ENCODE measurements at regions not wholly inside any gene's neighbourhood (a gene's known extent, or its start where the extent isn't known, plus 50 kb on each side); places are given as distances from the start of the nearest gene placed in this dataset.

GRCh38 chr1:8134546-8135235 is 108.6 kb upstream of the ERRFI1 start:
- no peak overlapping the region for H3K9ac ChIP-seq (ENCODE audit: low read length)
- no peak overlapping the region for H3K4me2 ChIP-seq (ENCODE audit: low read depth, low read length, poor library complexity, severe bottlenecking)
- TF ChIP-seq EZH2phosphoT487 (conservative IDR thresholded peaks at IDR 0.05; ENCODE audit: low read length) (no peak), CTCF (IDR thresholded peaks at IDR 0.05; ENCODE audit: insufficient read depth, low read length, poor library complexity, severe bottlenecking) (no peak)
- no peaks in the 10 kb centered on the region for H3K79me2 ChIP-seq (ENCODE audit: insufficient read depth, low read length)
- H3K27ac ChIP-seq (ENCODE audit: low read depth, low read length), result no peak overlapping the region
- H3K9me3 ChIP-seq (ENCODE audit: insufficient read depth, low read length), result no peaks in the 10 kb centered on the region
- no peaks in the 10 kb centered on the region for H4K20me1 ChIP-seq (ENCODE audit: low read depth, low read length)
- H3K4me3 ChIP-seq (ENCODE audit: insufficient read depth, low read length, poor library complexity, severe bottlenecking), result no peak overlapping the region
- H3K9me2 ChIP-seq (replicated peaks; ENCODE audit: insufficient read depth, low read length), result no peaks in the 10 kb centered on the region
- H2AFZ ChIP-seq (ENCODE audit: low read depth, low read length, severe bottlenecking), result no peak overlapping the region
- no peaks in the 10 kb centered on the region for H3F3A ChIP-seq (ENCODE audit: insufficient read depth)
- no peaks in the 10 kb centered on the region for H3K36me3 ChIP-seq (ENCODE audit: low read length)
- H3K27me3 ChIP-seq (ENCODE audit: low read length), result peaks cover 7% of the 10 kb centered on the region; the same call in 1 of the 2 replicates

- Histone ChIP-seq H4K20me1 (ENCODE audit: low read depth, low read length) (no peaks in the 10 kb centered on the region), H3K27me3 (ENCODE audit: low read length) (peaks cover 7% of the 10 kb centered on the region; the same call in 1 of the 2 replicates), H3K9me3 (ENCODE audit: insufficient read depth, low read length) (no peaks in the 10 kb centered on the region), H3K79me2 (ENCODE audit: insufficient read depth, low read length) (no peaks in the 10 kb centered on the region), H3K36me3 (ENCODE audit: low read length) (no peaks in the 10 kb centered on the region), H3F3A (ENCODE audit: insufficient read depth) (no peaks in the 10 kb centered on the region), H3K4me2 (ENCODE audit: low read depth, low read length, poor library complexity, severe bottlenecking) (no peak overlapping the region), H3K27ac (ENCODE audit: low read depth, low read length) (no peak overlapping the region), H3K9ac (ENCODE audit: low read length) (no peak overlapping the region), H3K4me3 (ENCODE audit: insufficient read depth, low read length, poor library complexity, severe bottlenecking) (no peak overlapping the region), H2AFZ (ENCODE audit: low read depth, low read length, severe bottlenecking) (no peak overlapping the region), H3K9me2 (replicated peaks; ENCODE audit: insufficient read depth, low read length) (no peaks in the 10 kb centered on the region)
- TF ChIP-seq EZH2phosphoT487 (conservative IDR thresholded peaks at IDR 0.05; ENCODE audit: low read length), result no peak
- no peak for TF ChIP-seq CTCF (IDR thresholded peaks at IDR 0.05; ENCODE audit: insufficient read depth, low read length, poor library complexity, severe bottlenecking)
Measured at GRCh38 chr1:8133657-8134430, 107.7 kb upstream of the ERRFI1 start.

GRCh38 chr1:8133190-8133589 is 107.1 kb upstream of the ERRFI1 start:
- H3K9me3 ChIP-seq (ENCODE audit: insufficient read depth, low read length), result no peaks in the 10 kb centered on the region
- H3K9ac ChIP-seq (ENCODE audit: low read length), result no peak overlapping the region
- no peaks in the 10 kb centered on the region for H4K20me1 ChIP-seq (ENCODE audit: low read depth, low read length)
- H3K36me3 ChIP-seq (ENCODE audit: low read length), result no peaks in the 10 kb centered on the region
- no peak overlapping the region for H3K27ac ChIP-seq (ENCODE audit: low read depth, low read length)
- H3K27me3 ChIP-seq (ENCODE audit: low read length), result peaks cover 7% of the 10 kb centered on the region; the same call in 1 of the 2 replicates
- H3K9me2 ChIP-seq (replicated peaks; ENCODE audit: insufficient read depth, low read length), result no peaks in the 10 kb centered on the region
- H3F3A ChIP-seq (ENCODE audit: insufficient read depth), result no peaks in the 10 kb centered on the region
- no peak overlapping the region for H2AFZ ChIP-seq (ENCODE audit: low read depth, low read length, severe bottlenecking)
- no peak overlapping the region for H3K4me2 ChIP-seq (ENCODE audit: low read depth, low read length, poor library complexity, severe bottlenecking)
- no peaks in the 10 kb centered on the region for H3K79me2 ChIP-seq (ENCODE audit: insufficient read depth, low read length)
- no peak for TF ChIP-seq EZH2phosphoT487 (conservative IDR thresholded peaks at IDR 0.05; ENCODE audit: low read length)
- no peak for TF ChIP-seq CTCF (IDR thresholded peaks at IDR 0.05; ENCODE audit: insufficient read depth, low read length, poor library complexity, severe bottlenecking)
- no peak overlapping the region for H3K4me3 ChIP-seq (ENCODE audit: insufficient read depth, low read length, poor library complexity, severe bottlenecking)
